ENCODE measurements at regions not wholly inside any gene's neighbourhood (a gene's known extent, or its start where the extent isn't known, plus 50 kb on each side); places are given as distances from the start of the nearest gene placed in this dataset.
A peak's percentile ranks its signal among the peaks of the same experiment; 100 is the strongest.

DNA sequence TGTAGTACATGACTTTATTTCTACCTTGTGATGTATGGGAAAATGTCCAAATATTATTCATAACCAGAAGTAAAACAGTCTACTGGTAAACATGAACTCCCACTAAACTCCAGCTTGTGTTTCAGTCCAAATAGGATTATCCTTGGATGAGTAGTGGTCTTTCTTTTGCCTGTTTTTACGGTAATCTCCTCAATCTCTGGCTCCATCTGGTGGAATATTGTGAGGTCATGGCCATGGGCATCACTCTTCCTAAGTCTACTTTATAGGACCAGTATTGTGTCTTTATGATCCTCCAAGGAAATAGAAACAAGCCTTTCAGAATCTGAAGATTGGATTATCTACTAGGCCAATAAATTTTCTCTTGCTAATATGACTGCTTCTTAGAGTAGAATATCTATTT is 505.0 kb downstream of the BMP2 start:
- peak; percentile 40 for DNase-seq

GRCh38 chr20:7274870-7275269 is 507.4 kb downstream of the BMP2 start:
- no peak for DNase-seq

- DNase-seq = no peak
These were observed 508.3 kb downstream of the BMP2 start for GRCh38 chr20:7275645-7276237.

DNA sequence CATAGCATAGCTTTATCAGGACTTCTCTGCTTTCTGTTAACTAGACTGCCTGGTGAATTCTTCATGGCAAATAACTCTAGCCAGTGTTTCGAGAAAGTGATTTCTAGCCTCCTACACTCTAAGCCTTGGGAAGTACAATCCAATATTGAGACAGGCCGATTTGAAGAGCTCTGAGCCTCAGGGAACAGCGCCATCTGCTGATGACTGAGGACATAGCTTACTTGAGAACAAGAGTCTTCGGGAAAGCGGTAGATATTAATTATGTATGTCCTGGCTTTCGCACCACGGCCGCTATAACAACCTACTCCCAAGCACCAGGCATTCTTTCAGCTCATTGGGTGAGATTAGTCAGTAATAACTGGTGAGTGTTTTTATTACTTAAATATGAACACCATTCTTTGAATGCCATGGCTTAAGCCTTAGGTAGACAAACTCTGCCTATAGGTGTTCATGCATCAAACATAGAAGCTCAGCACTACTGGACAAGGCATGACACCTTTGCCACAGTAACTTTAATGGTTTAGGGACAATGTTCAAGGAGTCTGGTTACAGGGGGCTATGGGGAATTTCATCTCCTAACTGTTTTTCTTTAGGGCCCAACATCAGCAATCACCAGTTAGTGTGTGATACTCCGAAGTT is 518.6 kb downstream of the BMP2 start:
- DNase-seq = peak; percentile 92

DNA sequence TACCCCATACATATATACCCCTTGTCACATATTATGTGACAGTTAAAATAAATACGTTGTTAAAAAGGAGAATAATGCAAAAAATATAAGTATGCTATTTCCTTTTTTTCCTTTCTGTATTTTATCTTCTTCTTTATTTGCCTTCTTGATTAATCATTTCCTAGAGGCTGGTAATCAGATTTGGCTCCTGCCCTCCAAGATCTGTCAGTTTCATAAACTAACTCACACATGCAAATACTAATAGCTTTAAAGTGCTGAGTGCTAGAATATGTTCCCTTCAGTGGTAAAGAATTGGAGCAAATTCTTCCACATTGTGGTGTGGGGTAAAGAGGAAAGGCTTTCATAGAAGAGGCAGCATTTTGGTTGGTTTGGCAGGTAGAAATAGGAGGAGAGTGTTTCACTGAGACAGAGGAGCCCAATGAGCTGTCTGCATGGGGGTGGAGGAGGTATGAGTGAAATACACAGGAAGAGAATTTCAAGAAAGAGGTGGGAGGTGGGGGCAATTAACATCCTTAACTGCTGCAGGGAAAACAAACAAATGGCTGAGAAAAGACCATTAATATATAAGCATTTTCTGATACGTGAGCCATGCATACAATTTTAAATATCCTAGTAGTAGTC is 523.9 kb downstream of the BMP2 start:
- DNase-seq = no peak

DNA sequence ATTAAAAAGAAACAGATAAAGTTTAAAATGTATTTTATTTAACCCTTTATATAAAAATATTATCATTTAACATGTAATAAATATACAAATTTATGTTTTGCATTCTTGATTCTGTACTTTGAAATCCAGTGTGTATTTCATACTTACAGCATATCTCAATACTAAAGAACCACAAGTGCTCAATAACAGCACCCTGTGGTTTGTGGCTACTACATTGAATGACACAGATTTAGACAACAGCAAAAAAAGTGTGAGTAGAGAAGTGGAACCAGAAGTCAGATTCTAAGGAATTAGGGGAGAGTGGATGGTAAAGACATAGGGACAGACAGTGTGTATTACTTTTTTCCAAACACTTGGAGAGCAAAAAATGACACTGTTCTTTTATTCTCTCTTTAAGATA is 524.5 kb downstream of the BMP2 start:
- no peak for DNase-seq

- no peak for DNase-seq
These were observed 527.4 kb downstream of the BMP2 start for GRCh38 chr20:7294816-7295360.

GRCh38 chr20:7301807-7302206 is 534.3 kb downstream of the BMP2 start:
- DNase-seq = no peak

DNA sequence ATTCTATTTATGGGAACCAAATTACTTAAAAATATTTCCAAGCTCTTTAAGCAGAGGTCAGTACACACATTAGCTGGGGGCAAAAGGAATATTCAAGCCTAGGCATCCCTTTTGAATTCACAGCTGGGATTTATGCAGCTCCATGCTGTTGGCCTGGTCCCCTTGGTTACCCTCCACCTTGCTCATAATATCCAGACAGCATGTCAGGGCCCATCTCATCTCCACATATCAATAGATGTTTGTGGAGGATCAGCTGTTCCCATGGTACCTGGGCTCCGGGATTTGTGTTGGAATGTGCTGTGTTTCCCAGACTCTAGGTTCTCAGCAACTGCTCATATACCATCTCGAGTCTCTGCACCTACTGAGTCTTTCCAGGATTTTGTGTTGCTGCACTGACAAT is 534.8 kb downstream of the BMP2 start:
- no peak for DNase-seq

DNA sequence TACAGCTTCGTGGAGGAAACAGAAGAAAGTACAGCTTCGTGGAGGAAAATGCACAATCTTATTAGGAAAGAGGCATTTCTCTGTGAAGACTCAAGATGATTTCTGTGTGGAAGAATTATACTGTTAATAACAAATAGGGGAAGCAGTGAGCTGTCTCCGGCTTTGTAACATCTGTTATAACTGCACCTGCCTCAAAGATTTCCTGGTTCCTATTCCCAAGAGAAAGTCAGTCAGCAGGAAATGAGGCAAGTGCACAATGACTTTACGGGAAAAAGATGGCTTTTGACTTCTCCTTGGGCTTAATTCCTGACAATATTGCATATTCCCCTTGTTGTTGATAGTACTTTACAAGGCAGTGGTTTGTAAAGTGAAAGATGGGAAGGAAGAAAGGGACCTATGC is 538.5 kb downstream of the BMP2 start:
- DNase-seq = no peak

DNA sequence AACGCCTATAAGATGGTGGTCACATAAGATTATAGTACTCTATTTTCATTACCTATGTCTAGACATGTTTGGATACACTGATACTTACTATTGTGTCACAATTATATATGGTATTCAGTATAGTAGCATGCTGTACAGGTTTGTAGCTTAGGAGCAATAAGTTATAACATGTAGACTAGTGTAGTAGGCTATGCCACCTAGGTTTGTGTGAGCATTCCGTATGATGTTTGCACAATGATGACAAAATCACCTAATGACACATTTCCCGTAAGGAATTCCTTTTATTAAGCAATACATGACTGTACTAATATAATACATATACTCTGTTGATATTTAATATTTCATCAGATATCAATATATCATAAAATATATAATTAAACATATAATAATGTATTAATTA is 540.7 kb downstream of the BMP2 start:
- DNase-seq = peak; percentile 6

DNA sequence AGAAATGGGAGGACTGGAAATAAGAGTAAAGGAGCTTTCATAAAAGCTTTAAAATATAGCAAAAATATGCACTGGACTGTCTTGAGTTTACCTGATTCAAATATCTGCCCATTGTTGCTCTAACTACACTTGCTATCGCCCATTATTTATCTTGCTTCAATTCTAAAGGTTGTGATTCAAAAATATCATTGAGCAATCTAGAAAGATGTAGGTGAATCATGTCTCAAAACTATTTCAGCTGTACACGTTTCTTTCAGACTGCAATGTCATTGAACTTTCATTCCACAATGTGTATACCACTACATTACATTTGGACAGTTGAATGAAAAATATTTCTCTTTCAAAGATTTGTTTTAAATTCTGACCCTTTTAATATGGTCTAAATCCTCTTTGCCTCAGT is 545.6 kb downstream of the BMP2 start:
- no peak for DNase-seq

DNA sequence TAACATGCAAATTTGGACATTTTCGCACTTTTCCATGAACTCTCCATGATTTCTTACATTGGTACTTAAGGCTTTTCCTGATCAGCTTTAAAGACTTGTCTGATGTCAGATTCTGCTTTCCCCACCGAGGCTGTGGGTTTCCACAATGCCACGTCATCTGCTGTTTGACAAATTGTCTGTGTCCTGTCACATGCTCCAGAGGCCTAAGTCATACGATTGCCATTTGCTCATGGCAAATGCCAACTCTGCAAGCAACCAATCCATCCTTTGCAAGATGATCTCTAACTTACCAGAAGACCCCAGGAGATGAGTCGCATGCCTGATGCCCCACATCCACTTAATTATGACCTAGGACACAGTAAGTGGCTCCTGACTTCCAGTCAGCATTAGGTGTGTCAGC is 556.5 kb downstream of the BMP2 start:
- DNase-seq = no peak

DNA sequence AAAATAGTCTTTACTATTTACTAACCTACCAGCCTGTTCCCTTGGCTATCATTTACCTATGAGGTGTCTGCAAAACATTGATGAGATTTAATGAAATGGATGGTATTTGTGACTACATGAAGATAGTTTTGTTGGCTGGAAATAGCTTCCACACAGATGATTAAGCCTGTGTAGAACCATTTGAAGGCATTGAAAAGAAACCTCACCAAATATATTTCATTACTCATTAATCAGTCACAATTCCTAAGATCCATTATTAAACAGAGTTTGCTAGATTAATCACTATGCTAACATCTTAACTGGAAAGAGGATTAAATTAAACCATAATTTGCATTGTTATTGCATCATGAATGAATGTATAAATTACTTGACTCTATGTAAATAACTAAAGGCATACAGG is 560.3 kb downstream of the BMP2 start:
- DNase-seq = no peak

DNA sequence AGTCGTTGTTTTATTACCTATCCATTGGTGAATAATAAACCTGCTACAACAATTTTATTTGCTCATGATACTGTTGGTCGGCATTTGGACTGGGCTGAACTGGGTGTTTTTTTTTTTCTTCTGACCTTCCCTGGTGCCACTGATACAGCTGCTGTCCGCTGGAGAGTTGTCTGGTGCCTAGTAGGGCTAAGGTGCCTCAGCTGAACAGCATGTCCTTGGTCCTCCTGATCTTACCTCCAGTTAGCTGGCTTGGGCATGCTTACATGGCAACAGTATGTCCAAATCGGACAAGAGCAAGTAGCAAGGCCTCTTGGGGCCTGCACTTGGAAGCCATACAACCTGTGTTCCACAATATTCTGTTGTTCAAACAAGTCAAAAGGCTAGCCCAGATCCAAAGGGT is 563.4 kb downstream of the BMP2 start:
- no peak for DNase-seq

DNA sequence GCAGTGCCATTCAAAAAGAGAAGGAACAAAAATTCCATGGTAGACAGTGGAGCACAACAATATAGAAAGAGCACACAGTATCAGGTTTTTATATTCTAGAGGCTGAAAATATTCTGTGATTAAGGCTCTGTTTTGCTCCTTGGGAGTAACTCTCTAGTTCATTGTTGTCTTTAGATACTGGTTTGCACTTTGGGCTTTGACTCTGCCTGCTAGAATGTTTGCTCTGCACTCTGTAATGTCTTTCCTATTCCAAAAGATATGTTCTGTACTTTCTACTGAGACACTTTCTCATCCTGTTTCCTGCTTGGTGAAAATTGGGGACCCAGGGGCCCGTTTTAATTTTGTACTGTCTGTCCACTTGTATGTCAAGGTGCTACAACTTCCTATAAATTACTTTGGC is 564.7 kb downstream of the BMP2 start:
- DNase-seq = no peak

DNA sequence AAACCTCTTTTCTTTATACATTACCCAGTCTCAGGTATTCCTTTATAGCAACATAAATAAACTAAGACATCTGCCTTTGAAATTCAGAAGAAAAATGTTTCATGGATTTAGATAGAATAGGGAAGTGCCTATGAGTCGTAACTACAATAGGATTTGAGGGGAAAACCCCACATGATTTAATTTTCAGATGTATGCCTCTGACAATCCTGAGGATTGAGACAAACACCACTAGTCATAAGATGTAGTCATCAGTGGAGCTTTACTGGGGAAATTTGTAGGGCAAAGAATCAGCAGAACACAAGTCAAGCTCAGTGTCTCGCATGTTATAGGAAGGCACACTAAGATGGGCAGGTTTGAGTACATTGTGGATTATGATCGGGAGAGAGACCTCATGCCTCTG is 566.4 kb downstream of the BMP2 start:
- no peak for DNase-seq

- no peak for DNase-seq
These were observed 578.5 kb downstream of the BMP2 start for GRCh38 chr20:7346026-7346425.

DNA sequence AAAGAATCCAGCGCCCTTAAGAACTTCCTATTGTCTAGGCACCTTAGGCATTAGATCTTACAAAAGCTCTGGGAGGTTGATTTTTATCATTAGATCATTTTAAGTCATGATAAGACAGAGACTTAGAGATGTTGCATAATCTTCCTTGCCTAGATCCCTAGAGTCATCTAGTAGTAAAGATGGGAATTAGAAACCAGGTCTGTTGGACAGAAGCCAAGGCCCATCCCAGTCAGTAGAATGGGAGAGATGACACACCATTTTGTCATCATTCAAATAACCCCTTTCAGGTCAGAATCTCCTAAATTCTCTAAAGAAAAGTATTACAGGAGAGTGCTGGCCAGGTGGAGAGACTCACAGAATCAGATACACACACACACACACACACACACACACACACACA is 579.1 kb downstream of the BMP2 start:
- DNase-seq = peak; percentile 6

- no peak for DNase-seq
These were observed 579.9 kb downstream of the BMP2 start for GRCh38 chr20:7347409-7347808.

DNA sequence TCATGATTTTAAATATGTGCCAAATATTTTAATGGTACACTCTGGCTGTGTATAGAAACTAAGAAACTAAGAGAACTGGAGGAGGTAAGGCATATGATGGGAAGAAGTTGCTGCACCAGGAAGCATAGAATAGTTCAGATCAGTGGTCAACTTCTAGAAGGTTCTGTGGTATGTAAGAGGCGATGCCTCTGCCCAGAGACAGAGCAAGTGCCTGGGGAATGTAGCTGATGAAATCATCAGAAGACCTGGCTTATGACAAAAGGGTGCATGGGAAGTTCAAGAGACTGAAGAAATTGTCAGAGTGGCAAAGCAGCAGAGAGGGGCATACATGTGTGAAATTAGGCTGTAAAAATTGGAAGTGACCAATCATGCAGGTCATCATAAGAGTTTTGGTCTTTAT is 580.8 kb downstream of the BMP2 start:
- no peak for DNase-seq

- DNase-seq = no peak
These were observed 584.7 kb downstream of the BMP2 start for GRCh38 chr20:7352165-7352564.

GRCh38 chr20:7355051-7355450 is 585.2 kb downstream of the HAO1 start:
- DNase-seq = no peak

DNA sequence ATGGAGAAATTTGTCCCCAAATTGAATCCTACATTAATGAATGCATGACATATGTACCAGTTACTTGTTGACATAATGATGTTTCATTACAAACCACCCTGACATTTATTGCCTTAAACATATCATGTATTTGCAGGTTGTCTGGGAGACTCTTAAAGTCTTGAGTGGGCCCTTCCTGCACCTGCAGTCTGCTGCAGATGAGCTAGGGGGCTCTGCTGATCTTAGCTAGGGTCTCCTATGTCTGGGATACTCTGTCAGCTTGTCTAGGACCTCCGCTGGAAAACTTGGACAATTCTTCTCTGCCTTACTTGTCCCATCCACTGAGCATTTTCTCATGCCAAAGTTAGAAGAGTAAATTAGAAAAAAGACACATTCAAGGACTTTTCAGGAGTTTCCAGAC is 581.6 kb downstream of the HAO1 start:
- DNase-seq = peak; percentile 40

- no peak for DNase-seq
These were observed 580.5 kb downstream of the HAO1 start for GRCh38 chr20:7359739-7360138.
